ENCODE measurements at regions not wholly inside any gene's neighbourhood (a gene's known extent, or its start where the extent isn't known, plus 50 kb on each side); places are given as distances from the start of the nearest gene placed in this dataset.
"Not testable (repeated sequence)": the region's sequence is repeated elsewhere in the genome, so short reads cannot be mapped to it uniquely, and the experiment has no call there.

DNA sequence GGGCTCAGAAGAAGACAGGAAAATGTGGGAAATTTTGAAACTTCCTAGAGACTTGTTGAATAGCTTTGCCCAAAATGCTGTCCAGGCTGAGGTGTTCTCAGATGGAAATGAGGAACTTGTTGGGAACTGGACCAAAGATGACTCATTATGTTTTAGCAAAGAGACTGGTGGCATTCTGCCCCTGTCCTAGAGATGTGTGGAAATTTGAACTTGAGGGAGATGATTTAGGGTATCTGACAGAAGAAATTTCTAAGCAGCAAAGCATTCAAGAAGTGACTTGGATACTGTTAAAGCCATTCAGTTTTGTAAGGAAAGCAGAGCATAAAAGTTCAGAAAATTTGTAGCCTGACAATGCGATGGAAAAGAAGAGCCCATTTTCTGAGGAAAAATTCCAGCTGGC is 1052.7 kb downstream of the ROBO2 start:
- TF ChIP-seq, protein P1, sequence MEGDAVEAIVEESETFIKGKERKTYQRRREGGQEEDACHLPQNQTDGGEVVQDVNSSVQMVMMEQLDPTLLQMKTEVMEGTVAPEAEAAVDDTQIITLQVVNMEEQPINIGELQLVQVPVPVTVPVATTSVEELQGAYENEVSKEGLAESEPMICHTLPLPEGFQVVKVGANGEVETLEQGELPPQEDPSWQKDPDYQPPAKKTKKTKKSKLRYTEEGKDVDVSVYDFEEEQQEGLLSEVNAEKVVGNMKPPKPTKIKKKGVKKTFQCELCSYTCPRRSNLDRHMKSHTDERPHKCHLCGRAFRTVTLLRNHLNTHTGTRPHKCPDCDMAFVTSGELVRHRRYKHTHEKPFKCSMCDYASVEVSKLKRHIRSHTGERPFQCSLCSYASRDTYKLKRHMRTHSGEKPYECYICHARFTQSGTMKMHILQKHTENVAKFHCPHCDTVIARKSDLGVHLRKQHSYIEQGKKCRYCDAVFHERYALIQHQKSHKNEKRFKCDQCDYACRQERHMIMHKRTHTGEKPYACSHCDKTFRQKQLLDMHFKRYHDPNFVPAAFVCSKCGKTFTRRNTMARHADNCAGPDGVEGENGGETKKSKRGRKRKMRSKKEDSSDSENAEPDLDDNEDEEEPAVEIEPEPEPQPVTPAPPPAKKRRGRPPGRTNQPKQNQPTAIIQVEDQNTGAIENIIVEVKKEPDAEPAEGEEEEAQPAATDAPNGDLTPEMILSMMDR (IDR thresholded peaks at IDR 0.05): not testable (repeated sequence)
- TF ChIP-seq POLR2A (IDR thresholded peaks at IDR 0.05): not testable (repeated sequence)
